ENCODE measurements at regions not wholly inside any gene's neighbourhood (a gene's known extent, or its start where the extent isn't known, plus 50 kb on each side); places are given as distances from the start of the nearest gene placed in this dataset.

- no peak for DNase-seq
These were observed 187.7 kb upstream of the CHRNA7 start for GRCh38 chr15:31842532-31843195.

- DNase-seq: no peak
These were observed 186.8 kb upstream of the CHRNA7 start for GRCh38 chr15:31843426-31844055.

- no peak for DNase-seq
These were observed 184.5 kb upstream of the CHRNA7 start for GRCh38 chr15:31845791-31846190.

- no peak for DNase-seq
These were observed 182.4 kb upstream of the CHRNA7 start for GRCh38 chr15:31847961-31848360.

- DNase-seq: no peak
These were observed 181.7 kb upstream of the CHRNA7 start for GRCh38 chr15:31848621-31849020.

- no peak for DNase-seq
These were observed 177.1 kb upstream of the CHRNA7 start for GRCh38 chr15:31852933-31853799.

- no peak for DNase-seq
These were observed 173.7 kb upstream of the CHRNA7 start for GRCh38 chr15:31856581-31856980.

GRCh38 chr15:31857194-31857593 lies 173.1 kb upstream of the CHRNA7 start:
- no peak for DNase-seq

GRCh38 chr15:31858026-31858425 lies 172.3 kb upstream of the CHRNA7 start:
- DNase-seq: no peak

- no peak for DNase-seq
These were observed 164.1 kb upstream of the CHRNA7 start for GRCh38 chr15:31866248-31866647.

GRCh38 chr15:31867536-31868442 lies 162.5 kb upstream of the CHRNA7 start:
- DNase-seq: peak; percentile 72

GRCh38 chr15:31869686-31870307 lies 160.5 kb upstream of the CHRNA7 start:
- no peak for DNase-seq

GRCh38 chr15:31870328-31871165 lies 159.8 kb upstream of the CHRNA7 start, which contains the start of gene OTUD7A:
TSS of gene OTUD7A (minus strand) at chr15:31870673.
- peak; percentile 88 for DNase-seq

- DNase-seq: peak; percentile 5
These were observed 159.0 kb upstream of the CHRNA7 start for GRCh38 chr15:31871166-31871886.

- no peak for DNase-seq
These were observed 158.4 kb upstream of the CHRNA7 start for GRCh38 chr15:31871887-31872281.

GRCh38 chr15:31887246-31887645 lies 143.1 kb upstream of the CHRNA7 start:
- DNase-seq: no peak

GRCh38 chr15:31892513-31892912 lies 137.8 kb upstream of the CHRNA7 start:
- DNase-seq: no peak

- DNase-seq: no peak
These were observed 136.5 kb upstream of the CHRNA7 start for GRCh38 chr15:31893780-31894179.

GRCh38 chr15:31897746-31898145 lies 132.6 kb upstream of the CHRNA7 start:
- DNase-seq: no peak

- DNase-seq: no peak
These were observed 128.8 kb upstream of the CHRNA7 start for GRCh38 chr15:31901501-31901900.

GRCh38 chr15:31905054-31905453 lies 125.3 kb upstream of the CHRNA7 start:
- DNase-seq: no peak

All from activated CD4-positive, alpha-beta T cell treated with anti-CD3 and anti-CD28 coated beads, Interleukin-2, Interleukin-6, amounts not matched to agents 100 ng/mL and 50 ng/mL, durations not matched to agents 16 hours and 8 hours (primary cell).